ENCODE measurements at regions not wholly inside any gene's neighbourhood (a gene's known extent, or its start where the extent isn't known, plus 50 kb on each side); places are given as distances from the start of the nearest gene placed in this dataset.

DNA sequence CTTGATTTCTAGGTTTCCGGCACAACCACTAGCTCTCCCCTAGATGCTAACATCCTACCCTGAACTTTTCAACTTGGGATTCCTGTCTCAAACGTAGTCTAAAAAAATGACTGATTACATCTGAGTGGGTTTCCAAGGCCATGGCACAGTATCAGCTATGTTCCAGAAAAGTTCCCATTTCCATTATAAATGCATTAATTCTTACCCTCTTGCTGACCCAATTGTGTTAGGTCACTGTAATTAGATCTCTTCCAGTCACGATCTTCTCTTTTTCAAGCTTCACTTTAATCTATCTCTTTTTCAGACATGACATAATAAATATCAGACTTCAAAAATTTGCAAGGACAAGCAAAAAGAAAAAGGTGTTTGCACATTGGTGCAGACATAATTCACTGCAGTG is 50.6 kb upstream of the PDE5A start:
- TF ChIP-seq EZH2 (IDR thresholded peaks at IDR 0.05; ENCODE audit: low read length, missing control alignments): no peak
- TF ChIP-seq CTCF (conservative IDR thresholded peaks at IDR 0.05 in 1 of 2, IDR thresholded peaks at IDR 0.05 in 1 of 2; ENCODE audit: low read depth in 1 of 2, low read length in 2 of 2): no peak

Measured in fibroblast of lung (primary cell).